ENCODE measurements at regions not wholly inside any gene's neighbourhood (a gene's known extent, or its start where the extent isn't known, plus 50 kb on each side); places are given as distances from the start of the nearest gene placed in this dataset.

- TF ChIP-seq NR2F2 (IDR thresholded peaks at IDR 0.05) (no peak), REST (IDR thresholded peaks at IDR 0.05) (no peak), ZBTB33 (IDR thresholded peaks at IDR 0.05) (no peak), YY1 (IDR thresholded peaks at IDR 0.05) (no peak), EGR1 (IDR thresholded peaks at IDR 0.05; ENCODE audit: low read depth in 2 of 2) (no peak), RAD21 (IDR thresholded peaks at IDR 0.05) (no peak)
- TF ChIP-seq, protein P1, sequence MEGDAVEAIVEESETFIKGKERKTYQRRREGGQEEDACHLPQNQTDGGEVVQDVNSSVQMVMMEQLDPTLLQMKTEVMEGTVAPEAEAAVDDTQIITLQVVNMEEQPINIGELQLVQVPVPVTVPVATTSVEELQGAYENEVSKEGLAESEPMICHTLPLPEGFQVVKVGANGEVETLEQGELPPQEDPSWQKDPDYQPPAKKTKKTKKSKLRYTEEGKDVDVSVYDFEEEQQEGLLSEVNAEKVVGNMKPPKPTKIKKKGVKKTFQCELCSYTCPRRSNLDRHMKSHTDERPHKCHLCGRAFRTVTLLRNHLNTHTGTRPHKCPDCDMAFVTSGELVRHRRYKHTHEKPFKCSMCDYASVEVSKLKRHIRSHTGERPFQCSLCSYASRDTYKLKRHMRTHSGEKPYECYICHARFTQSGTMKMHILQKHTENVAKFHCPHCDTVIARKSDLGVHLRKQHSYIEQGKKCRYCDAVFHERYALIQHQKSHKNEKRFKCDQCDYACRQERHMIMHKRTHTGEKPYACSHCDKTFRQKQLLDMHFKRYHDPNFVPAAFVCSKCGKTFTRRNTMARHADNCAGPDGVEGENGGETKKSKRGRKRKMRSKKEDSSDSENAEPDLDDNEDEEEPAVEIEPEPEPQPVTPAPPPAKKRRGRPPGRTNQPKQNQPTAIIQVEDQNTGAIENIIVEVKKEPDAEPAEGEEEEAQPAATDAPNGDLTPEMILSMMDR (IDR thresholded peaks at IDR 0.05; ENCODE audit: low read depth, low read length, missing input control), result no peak
- TF ChIP-seq, protein P2, sequence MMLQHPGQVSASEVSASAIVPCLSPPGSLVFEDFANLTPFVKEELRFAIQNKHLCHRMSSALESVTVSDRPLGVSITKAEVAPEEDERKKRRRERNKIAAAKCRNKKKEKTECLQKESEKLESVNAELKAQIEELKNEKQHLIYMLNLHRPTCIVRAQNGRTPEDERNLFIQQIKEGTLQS (IDR thresholded peaks at IDR 0.05), result no peak
- TF ChIP-seq, protein P3, sequence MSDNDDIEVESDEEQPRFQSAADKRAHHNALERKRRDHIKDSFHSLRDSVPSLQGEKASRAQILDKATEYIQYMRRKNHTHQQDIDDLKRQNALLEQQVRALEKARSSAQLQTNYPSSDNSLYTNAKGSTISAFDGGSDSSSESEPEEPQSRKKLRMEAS (IDR thresholded peaks at IDR 0.05), result no peak
Measured at GRCh38 chr4:44777115-44777514, 50.8 kb upstream of the GNPDA2 start.

Measured in liver (tissue), 3 donors.